ENCODE measurements at regions not wholly inside any gene's neighbourhood (a gene's known extent, or its start where the extent isn't known, plus 50 kb on each side); places are given as distances from the start of the nearest gene placed in this dataset.
"Not testable (repeated sequence)": the region's sequence is repeated elsewhere in the genome, so short reads cannot be mapped to it uniquely, and the experiment has no call there.

DNA sequence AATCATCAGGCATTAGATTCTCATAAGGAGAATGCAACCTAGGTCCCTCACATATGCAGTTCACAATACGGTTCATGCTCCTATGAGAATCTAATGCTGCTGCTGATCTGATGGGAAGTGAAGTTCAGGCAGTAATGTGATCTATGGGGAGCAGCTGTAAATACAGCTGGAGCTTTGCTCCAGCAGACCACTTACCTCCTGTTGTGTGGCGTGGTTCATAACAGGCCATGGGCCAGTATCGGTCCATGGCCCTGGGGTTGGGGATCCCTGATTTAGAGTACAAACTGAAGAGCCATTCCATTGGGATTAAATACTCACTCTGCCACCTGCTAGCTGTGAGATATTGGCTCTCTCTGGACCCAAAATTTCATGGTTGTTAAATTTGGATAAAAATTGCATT, 244.6 kb upstream of the POGK start:
- TF ChIP-seq, protein P1, sequence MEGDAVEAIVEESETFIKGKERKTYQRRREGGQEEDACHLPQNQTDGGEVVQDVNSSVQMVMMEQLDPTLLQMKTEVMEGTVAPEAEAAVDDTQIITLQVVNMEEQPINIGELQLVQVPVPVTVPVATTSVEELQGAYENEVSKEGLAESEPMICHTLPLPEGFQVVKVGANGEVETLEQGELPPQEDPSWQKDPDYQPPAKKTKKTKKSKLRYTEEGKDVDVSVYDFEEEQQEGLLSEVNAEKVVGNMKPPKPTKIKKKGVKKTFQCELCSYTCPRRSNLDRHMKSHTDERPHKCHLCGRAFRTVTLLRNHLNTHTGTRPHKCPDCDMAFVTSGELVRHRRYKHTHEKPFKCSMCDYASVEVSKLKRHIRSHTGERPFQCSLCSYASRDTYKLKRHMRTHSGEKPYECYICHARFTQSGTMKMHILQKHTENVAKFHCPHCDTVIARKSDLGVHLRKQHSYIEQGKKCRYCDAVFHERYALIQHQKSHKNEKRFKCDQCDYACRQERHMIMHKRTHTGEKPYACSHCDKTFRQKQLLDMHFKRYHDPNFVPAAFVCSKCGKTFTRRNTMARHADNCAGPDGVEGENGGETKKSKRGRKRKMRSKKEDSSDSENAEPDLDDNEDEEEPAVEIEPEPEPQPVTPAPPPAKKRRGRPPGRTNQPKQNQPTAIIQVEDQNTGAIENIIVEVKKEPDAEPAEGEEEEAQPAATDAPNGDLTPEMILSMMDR (IDR thresholded peaks at IDR 0.05; ENCODE audit: insufficient read depth, low read length): no peak
- no peak overlapping the region for H3K4me3 ChIP-seq (ENCODE audit: low read depth, low read length)
- DNase-seq (ENCODE audit: low read depth): no peak

DNA sequence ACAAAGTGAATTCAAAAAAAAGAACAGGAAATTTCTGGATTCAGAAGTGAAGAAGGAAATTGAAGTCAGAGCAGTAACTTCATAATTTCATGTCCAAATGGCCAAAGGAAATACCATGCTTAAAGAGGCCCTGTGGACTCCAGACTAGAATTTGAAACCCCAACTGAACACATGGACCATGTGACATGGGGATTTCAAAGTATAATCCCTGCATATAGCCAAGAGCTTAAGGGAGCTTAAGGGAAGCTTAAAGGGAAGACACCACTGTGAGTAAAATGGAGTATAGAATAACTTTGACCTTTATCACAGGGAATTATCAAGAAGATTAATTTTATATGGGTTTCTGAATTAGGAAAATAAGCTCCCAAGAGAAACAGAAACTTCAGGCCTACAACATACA, 241.8 kb upstream of the POGK start:
- no peak overlapping the region for H3K4me3 ChIP-seq (ENCODE audit: low read depth, low read length)
- no peak for DNase-seq (ENCODE audit: low read depth)
- TF ChIP-seq, protein P1 (IDR thresholded peaks at IDR 0.05; ENCODE audit: insufficient read depth, low read length): no peak

DNA sequence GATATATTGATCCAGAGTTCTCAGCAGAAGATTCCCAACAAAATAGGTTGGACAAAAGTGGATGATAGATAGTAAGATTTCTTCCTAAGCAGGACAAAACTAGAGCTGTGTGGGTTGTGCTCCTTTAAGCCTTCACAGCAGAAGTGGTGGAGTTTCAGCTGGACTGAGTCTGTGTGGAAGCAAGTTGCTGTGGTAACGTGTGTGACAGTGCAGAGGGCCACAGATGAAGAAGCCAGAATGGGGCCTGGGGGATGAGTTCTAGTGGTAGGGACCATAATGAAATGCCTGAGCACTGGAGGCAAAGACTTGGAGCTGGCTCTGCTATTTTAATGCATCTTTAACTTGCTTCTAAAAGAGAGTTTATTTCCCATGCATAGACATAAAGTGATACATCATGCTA, 238.7 kb upstream of the POGK start:
- DNase-seq (ENCODE audit: low read depth): no peak
- no peak overlapping the region for H3K4me3 ChIP-seq (ENCODE audit: low read depth, low read length)
- TF ChIP-seq, protein P1 (IDR thresholded peaks at IDR 0.05; ENCODE audit: insufficient read depth, low read length): no peak

DNA sequence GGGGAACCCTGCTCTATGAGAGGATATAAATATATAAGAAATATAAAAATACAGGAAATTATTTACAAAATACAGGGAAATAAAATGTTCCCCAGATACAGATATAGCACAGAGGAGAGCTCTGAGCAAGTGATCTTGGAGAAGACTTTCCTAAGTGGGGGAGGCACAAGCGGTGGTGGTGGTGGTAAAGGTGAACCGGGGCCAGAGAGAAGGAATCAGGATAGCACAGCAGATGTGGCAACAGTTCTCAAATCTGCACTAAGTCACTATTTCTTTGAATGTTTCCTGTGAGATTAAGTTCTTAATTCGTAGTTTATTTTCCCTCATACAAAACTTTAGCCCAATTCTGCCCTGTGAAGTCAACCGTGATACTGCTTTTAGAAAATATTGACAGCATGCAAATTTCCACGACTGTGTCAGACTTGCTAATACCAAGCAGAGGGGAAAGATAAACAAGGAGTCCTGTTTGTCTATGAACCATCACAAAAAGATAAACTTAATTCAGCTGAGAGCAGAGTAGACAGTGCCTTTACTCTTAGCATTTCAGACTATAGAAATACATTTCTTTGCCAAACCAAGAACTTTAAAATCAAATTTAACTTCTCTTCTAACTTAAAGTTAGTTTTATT, 237.5 kb upstream of the POGK start:
- DNase-seq (ENCODE audit: low read depth): no peak
- TF ChIP-seq, protein P1 (IDR thresholded peaks at IDR 0.05; ENCODE audit: insufficient read depth, low read length): no peak
- no peak overlapping the region for H3K4me3 ChIP-seq (ENCODE audit: low read depth, low read length)

DNA sequence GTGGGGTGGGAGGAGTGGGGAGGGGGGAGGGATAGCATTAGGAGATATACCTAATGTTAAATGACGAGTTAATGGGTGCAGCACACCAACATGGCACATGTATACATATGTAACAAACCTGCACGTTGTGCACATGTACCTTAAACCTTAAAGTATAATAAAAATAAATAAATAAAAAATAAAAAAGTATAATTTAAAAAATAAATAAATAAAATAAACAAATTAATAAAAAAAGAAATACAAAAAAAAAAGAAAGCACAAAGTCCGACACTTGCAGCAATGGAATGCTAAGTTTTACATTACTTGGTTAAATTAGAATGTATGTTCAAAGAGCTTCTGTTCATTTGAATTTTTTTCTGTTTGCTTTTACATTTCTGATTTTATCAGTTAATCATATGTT, 236.5 kb upstream of the POGK start:
- not testable (repeated sequence) for DNase-seq (ENCODE audit: low read depth); H3K4me3 ChIP-seq (ENCODE audit: low read depth, low read length)

DNA sequence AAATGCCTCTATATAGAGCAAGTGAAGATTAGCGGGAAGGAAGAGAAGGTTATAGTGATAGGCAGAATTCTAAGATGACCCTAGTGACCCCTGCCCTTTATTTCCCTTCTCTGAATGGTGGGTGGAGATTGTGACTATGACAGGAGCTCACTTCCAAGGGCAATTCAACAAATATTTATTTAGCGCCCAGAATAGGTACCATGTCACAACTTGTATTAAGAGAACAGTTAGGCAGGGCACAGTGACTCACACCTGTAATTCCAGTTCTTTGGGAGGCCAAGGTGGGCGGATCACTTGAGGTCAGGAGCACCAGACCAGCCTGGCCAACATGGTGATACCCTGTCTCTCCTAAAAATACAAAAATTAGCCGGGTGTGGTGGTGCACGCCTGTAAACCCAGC, 236.0 kb upstream of the POGK start:
- no peak for DNase-seq (ENCODE audit: low read depth)
- no peak overlapping the region for H3K4me3 ChIP-seq (ENCODE audit: low read depth, low read length)
- TF ChIP-seq, protein P1 (IDR thresholded peaks at IDR 0.05; ENCODE audit: insufficient read depth, low read length): no peak

DNA sequence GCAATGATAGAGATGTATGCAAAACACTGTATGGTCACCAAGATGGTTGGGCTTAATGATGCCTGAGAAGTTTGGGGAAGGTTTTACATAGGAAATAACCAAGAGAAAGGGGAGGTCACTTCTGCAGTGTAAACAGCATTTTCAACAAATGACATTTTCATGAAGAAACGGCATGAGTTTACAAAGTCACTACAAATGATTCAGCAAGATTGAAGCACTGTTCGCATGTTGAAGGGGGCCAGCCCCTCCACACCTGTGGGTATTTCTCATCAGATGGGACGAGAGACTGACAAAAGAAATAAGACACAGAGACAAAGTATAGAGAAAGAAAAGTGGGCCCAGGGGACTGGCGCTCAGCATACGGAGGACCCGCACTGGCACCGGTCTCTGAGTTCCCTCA, 234.1 kb upstream of the POGK start:
- no peak for DNase-seq (ENCODE audit: low read depth)
- TF ChIP-seq, protein P1 (IDR thresholded peaks at IDR 0.05; ENCODE audit: insufficient read depth, low read length): no peak
- H3K4me3 ChIP-seq (ENCODE audit: low read depth, low read length): no peak overlapping the region

All from fibroblast of the aortic adventitia (primary cell).